Peyer's patch (tissue), 4 donors: ENCODE measurements at regions not wholly inside any gene's neighbourhood (a gene's known extent, or its start where the extent isn't known, plus 50 kb on each side); places are given as distances from the start of the nearest gene placed in this dataset.

Experiments
- POLR2A ChIP-seq, 2 donors: fragments of 450-650 bp; IDR thresholded peaks; one replicate each; pipeline ENCODE4 v1.5.1; 2017; ENCODE audit warnings: antibody characterized with exemption in 2 of 2, mild to moderate bottlenecking in 2 of 2, moderate library complexity in 2 of 2
- TF ChIP-seq, protein P1 (sequence below), 6 experiments: fragments of 450-650 bp in 4 of 6; fragments of 200-600 bp in 2 of 6; sonication (generic) in 1 of 6; IDR thresholded peaks; one replicate each; pipeline ENCODE4 v1.5.1; 2017 to 2019; ENCODE audit warnings: antibody characterized with exemption in 6 of 6, mild to moderate bottlenecking in 3 of 6, moderate library complexity in 1 of 6

DNA sequence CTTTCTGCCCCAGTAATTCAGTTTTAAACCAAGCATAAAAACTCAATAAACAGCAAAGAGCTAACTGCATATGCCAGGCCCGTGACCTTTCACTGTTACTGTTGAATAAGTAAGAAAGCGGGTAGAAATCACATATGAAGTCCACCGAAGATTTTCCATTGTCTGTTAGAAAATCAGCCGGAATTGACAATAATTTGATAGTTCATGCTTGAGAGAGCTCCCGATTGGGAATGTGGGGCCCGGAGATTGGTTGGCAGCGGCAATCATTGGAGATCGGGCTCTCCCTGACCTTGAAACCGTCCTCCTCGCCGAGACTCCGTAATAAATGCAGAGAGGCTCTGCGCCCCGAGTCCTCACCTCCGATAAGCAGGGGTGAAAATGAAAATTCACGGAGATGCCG lies 709.6 kb downstream of the BRD1 start:
- TF ChIP-seq, protein P1, sequence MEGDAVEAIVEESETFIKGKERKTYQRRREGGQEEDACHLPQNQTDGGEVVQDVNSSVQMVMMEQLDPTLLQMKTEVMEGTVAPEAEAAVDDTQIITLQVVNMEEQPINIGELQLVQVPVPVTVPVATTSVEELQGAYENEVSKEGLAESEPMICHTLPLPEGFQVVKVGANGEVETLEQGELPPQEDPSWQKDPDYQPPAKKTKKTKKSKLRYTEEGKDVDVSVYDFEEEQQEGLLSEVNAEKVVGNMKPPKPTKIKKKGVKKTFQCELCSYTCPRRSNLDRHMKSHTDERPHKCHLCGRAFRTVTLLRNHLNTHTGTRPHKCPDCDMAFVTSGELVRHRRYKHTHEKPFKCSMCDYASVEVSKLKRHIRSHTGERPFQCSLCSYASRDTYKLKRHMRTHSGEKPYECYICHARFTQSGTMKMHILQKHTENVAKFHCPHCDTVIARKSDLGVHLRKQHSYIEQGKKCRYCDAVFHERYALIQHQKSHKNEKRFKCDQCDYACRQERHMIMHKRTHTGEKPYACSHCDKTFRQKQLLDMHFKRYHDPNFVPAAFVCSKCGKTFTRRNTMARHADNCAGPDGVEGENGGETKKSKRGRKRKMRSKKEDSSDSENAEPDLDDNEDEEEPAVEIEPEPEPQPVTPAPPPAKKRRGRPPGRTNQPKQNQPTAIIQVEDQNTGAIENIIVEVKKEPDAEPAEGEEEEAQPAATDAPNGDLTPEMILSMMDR (IDR thresholded peaks at IDR 0.05), result no peak
- no peak for TF ChIP-seq POLR2A (IDR thresholded peaks at IDR 0.05)
